Esophagus muscularis mucosa (tissue), 4 donors: ENCODE measurements at regions not wholly inside any gene's neighbourhood (a gene's known extent, or its start where the extent isn't known, plus 50 kb on each side); places are given as distances from the start of the nearest gene placed in this dataset.

Source experiments
- CTCF ChIP-seq, 3 experiments: fragments of 200-600 bp in 2 of 3; fragments of 450-650 bp in 1 of 3; sonication (generic) in 2 of 3; IDR thresholded peaks; one replicate each; pipeline ENCODE4 v1.5.1; 2017 to 2019; ENCODE audit warnings: antibody characterized with exemption in 3 of 3, mild to moderate bottlenecking in 2 of 3, moderate library complexity in 1 of 3
- EP300 ChIP-seq: sonication (generic); formaldehyde crosslinking; IDR thresholded peaks from one replicate; pipeline ENCODE4 v1.6.1; 2017; ENCODE audit warnings: antibody characterized with exemption
- POLR2A ChIP-seq: fragments of 450-650 bp; IDR thresholded peaks from one replicate; pipeline ENCODE4 v1.6.1; 2017; ENCODE audit warnings: antibody characterized with exemption, moderate library complexity, mild to moderate bottlenecking, low read depth
- POLR2AphosphoS5 ChIP-seq, 2 donors: sonication (generic); formaldehyde crosslinking; IDR thresholded peaks; one replicate each; pipeline ENCODE4 v1.6.1; 2017; ENCODE audit warnings: antibody characterized with exemption in 2 of 2

- TF ChIP-seq CTCF (IDR thresholded peaks at IDR 0.05) (no peak), POLR2A (no peak), POLR2AphosphoS5 (IDR thresholded peaks at IDR 0.05) (no peak), EP300 (no peak)
Measured at GRCh38 chr15:47405365-47406162, 311.7 kb upstream of the SEMA6D start.
